Smooth muscle cell (in vitro differentiated cells): ENCODE measurements at regions not wholly inside any gene's neighbourhood (a gene's known extent, or its start where the extent isn't known, plus 50 kb on each side); places are given as distances from the start of the nearest gene placed in this dataset.
A peak's percentile ranks its signal among the peaks of the same experiment; 100 is the strongest.

Source experiments
- DNase-seq: peaks from one replicate; lab custom pipeline; 2025; ENCODE audit not compliant: unreplicated experiment; lab: John Stamatoyannopoulos, UW
- H2AFZ ChIP-seq: fragments of 200-600 bp; sonication (generic); 2 replicates; pipeline ENCODE4 v1.6.0; 2016; ENCODE audit warnings: antibody characterized with exemption, low read depth, mild to moderate bottlenecking
- H3F3A ChIP-seq: fragments of 200-600 bp; sonication (generic); 2 replicates; pipeline ENCODE4 v1.6.0; 2017; ENCODE audit warnings: antibody characterized with exemption, low read depth
- H3K27ac ChIP-seq: fragments of 200-600 bp; sonication (generic); 2 replicates; pipeline ENCODE4 v1.5.1; 2016; ENCODE audit warnings: low read depth, mild to moderate bottlenecking
- H3K27me3 ChIP-seq: fragments of 200-600 bp; sonication (generic); 2 replicates; pipeline ENCODE4 v1.6.1; 2016; ENCODE audit warnings: low read depth, mild to moderate bottlenecking
- H3K36me3 ChIP-seq: fragments of 200-600 bp; sonication (generic); 2 replicates; pipeline ENCODE4 v1.5.1; 2016; ENCODE audit warnings: low read depth
- H3K4me1 ChIP-seq: fragments of 200-600 bp; sonication (generic); 2 replicates; pipeline ENCODE4 v1.5.1; 2016; ENCODE audit warnings: low read depth
- H3K4me2 ChIP-seq: fragments of 200-600 bp; sonication (generic); 2 replicates; pipeline ENCODE4 v1.6.0; 2016; ENCODE audit warnings: mild to moderate bottlenecking
- H3K4me3 ChIP-seq: fragments of 200-600 bp; sonication (generic); 2 replicates; pipeline ENCODE4 v1.5.1; 2016; ENCODE audit warnings: mild to moderate bottlenecking
- H3K79me2 ChIP-seq: fragments of 200-600 bp; sonication (generic); 2 replicates; pipeline ENCODE4 v1.6.0; 2016; ENCODE audit warnings: low read depth, mild to moderate bottlenecking
- H3K9ac ChIP-seq: fragments of 200-600 bp; sonication (generic); 2 replicates; pipeline ENCODE4 v1.6.0; 2016; ENCODE audit warnings: low read depth
- H3K9me3 ChIP-seq: fragments of 200-600 bp; sonication (generic); replicated peaks from 2 replicates; pipeline ENCODE4 v1.5.1; 2016; ENCODE audit warnings: low read depth
- H4K20me1 ChIP-seq: fragments of 200-600 bp; sonication (generic); 2 replicates; pipeline ENCODE4 v1.6.0; 2016; ENCODE audit warnings: low read depth
- WGBS: methylation state at CpG from one replicate; pipeline ENCODE4 v1.1.7; 2016; ENCODE audit warnings: low lambda C conversion rate; 5-methylcytosine and 5-hydroxymethylcytosine counted together
- TF ChIP-seq, protein P1 (sequence below): fragments of 200-600 bp; sonication (generic); IDR thresholded peaks from 2 replicates; pipeline ENCODE4 v1.5.1; 2017; ENCODE audit warnings: borderline replicate concordance, mild to moderate bottlenecking, antibody characterized with exemption; ENCODE audit not compliant: insufficient read depth, poor library complexity, severe bottlenecking

DNA sequence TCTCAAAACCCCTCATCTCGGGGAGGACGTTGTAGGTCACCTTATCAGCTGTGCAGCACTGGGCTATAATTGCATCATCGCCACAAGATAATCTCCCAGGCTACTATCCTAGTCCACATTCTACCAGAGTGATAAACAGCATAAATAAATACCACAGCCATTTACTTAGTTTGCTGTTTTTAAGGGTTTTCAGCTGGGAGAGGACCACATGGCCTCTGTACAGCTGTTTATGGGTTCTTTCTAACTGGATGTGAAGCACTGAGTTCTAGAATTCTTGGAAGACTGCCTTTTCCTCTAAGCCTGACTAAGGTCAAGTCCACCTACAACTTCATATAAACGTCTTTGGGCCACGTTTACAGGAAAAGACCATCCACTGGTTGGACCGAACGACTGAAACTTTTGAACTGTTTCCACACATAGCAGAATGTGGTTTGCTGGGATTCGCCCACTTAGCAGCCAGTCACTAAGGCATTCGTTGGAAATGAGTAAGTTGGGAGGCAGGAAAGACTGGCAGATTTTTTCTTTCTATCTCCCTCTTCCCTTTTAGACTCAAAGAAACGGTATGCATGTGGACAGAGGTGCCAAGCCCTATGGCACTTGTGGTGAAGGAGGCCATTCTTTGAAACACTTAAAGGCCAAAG is 752.5 kb upstream of the SGCG start:
- no peak overlapping the region for H3K4me3 ChIP-seq
- WGBS: 8% methylated on average over 10 of the region's 10 CpGs
- H2AFZ ChIP-seq: no peak overlapping the region
- H3K36me3 ChIP-seq: no peaks in the 10 kb centered on the region
- H3K9me3 ChIP-seq: no peaks in the 10 kb centered on the region
- TF ChIP-seq, protein P1, sequence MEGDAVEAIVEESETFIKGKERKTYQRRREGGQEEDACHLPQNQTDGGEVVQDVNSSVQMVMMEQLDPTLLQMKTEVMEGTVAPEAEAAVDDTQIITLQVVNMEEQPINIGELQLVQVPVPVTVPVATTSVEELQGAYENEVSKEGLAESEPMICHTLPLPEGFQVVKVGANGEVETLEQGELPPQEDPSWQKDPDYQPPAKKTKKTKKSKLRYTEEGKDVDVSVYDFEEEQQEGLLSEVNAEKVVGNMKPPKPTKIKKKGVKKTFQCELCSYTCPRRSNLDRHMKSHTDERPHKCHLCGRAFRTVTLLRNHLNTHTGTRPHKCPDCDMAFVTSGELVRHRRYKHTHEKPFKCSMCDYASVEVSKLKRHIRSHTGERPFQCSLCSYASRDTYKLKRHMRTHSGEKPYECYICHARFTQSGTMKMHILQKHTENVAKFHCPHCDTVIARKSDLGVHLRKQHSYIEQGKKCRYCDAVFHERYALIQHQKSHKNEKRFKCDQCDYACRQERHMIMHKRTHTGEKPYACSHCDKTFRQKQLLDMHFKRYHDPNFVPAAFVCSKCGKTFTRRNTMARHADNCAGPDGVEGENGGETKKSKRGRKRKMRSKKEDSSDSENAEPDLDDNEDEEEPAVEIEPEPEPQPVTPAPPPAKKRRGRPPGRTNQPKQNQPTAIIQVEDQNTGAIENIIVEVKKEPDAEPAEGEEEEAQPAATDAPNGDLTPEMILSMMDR: no peak
- no peaks in the 10 kb centered on the region for H3K79me2 ChIP-seq
- no peaks in the 10 kb centered on the region for H3K27me3 ChIP-seq
- H3K9ac ChIP-seq: peak overlapping the region; percentile 7
- H3K4me1 ChIP-seq: peaks cover 9% of the 10 kb centered on the region
- DNase-seq: no peak
- H3K27ac ChIP-seq: peak overlapping the region; percentile 84
- H3K4me2 ChIP-seq: peak overlapping the region; percentile 72
- no peaks in the 10 kb centered on the region for H4K20me1 ChIP-seq
- H3F3A ChIP-seq: peaks cover 22% of the 10 kb centered on the region

DNA sequence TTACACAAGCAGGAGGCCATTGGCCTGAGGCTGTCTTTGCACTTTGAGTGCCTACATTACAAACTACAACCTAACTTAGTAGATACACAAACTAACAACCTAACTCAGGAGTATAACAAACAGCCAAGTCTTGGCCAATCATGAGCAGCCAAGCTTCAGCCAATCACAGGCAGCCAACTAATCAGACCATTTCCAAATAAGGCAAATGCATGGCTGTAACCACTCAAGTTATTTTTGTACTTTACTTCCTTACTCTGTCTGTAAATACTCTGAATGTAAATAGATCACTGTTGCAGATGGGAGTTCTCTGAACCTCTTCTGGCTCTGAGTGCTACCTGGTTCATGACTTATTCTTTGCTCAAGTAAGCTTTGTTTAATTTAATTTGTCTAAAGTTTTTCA is 748.1 kb upstream of the SGCG start:
- Histone ChIP-seq H2AFZ (no peak overlapping the region), H3K4me3 (no peak overlapping the region), H3F3A (peaks cover 5% of the 10 kb centered on the region), H3K4me2 (no peak overlapping the region), H3K4me1 (no peaks in the 10 kb centered on the region), H3K9ac (no peak overlapping the region), H3K27me3 (no peaks in the 10 kb centered on the region), H3K27ac (no peak overlapping the region), H3K36me3 (no peaks in the 10 kb centered on the region), H3K9me3 (no peaks in the 10 kb centered on the region), H3K79me2 (no peaks in the 10 kb centered on the region), H4K20me1 (no peaks in the 10 kb centered on the region)
- TF ChIP-seq, protein P1: no peak
- no peak for DNase-seq

DNA sequence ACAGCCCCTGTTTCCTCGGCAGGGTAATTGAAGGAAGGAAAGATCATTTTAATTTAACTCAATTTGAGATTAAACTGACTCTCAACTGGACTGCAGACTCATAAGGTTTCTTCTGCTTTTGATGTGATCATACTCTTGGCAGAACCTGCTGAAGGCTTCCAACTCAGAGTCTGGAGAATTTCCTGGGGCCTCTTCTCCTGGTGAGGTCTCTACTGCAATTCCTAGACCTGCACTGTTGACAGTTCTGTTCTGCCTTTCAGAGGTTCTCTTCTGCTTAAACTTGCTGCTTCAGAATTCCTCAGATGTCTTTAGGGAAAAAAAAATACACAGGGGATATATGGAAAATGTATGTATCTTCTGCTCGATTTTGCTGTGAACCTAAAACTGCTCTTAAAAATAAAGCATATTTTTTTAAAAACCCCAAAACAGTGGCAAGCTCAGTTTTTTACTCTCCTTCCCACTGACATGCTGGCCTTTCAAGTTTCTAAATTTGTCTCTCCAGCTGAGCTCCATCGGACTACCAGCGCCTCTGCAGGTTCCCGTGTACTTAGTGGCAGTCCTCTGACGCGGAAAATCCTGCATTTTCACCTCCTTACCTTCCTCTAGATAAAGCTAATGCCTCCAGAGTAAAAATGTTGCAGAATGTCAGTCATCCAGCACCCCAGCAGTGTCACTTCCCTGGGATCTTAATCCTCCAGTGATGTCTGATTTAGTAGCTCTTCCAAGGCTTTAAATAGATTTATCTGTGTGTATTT is 733.5 kb upstream of the SGCG start:
- H3K4me3 ChIP-seq: no peak overlapping the region
- DNase-seq: no peak
- WGBS: 64% methylated on average over 7 of the region's 7 CpGs
- H3K4me1 ChIP-seq: peaks cover 34% of the 10 kb centered on the region
- H3F3A ChIP-seq: no peaks in the 10 kb centered on the region
- no peaks in the 10 kb centered on the region for H3K9me3 ChIP-seq
- TF ChIP-seq, protein P1: no peak
- H3K36me3 ChIP-seq: no peaks in the 10 kb centered on the region
- no peak overlapping the region for H3K27ac ChIP-seq
- no peak overlapping the region for H3K4me2 ChIP-seq
- no peaks in the 10 kb centered on the region for H3K79me2 ChIP-seq
- no peaks in the 10 kb centered on the region for H4K20me1 ChIP-seq
- H3K27me3 ChIP-seq: no peaks in the 10 kb centered on the region
- H3K9ac ChIP-seq: no peak overlapping the region
- peak overlapping the region; percentile 30 for H2AFZ ChIP-seq
